ENCODE measurements at regions not wholly inside any gene's neighbourhood (a gene's known extent, or its start where the extent isn't known, plus 50 kb on each side); places are given as distances from the start of the nearest gene placed in this dataset.
A peak's percentile ranks its signal among the peaks of the same experiment; 100 is the strongest.

- no peak for TF ChIP-seq CTCF (IDR thresholded peaks at IDR 0.05)
- no peak for DNase-seq (ENCODE audit: low spot score)
- no peak overlapping the region for H3K27ac Mint-ChIP-seq (ENCODE audit: unreplicated experiment)
- no peak overlapping the region for H3K4me3 Mint-ChIP-seq (ENCODE audit: unreplicated experiment)
- H3K27me3 Mint-ChIP-seq (ENCODE audit: low read depth), result no peaks in the 10 kb centered on the region
- no peaks in the 10 kb centered on the region for H3K36me3 Mint-ChIP-seq (ENCODE audit: low read depth)
- H3K9me3 Mint-ChIP-seq (ENCODE audit: low read depth), result no peaks in the 10 kb centered on the region
- H3K4me1 Mint-ChIP-seq (ENCODE audit: low read depth), result peaks cover 22% of the 10 kb centered on the region
These were observed 98.7 kb upstream of the TMPRSS2 start for GRCh38 chr21:41606706-41607105.

- Mint-ChIP-seq H3K27me3 (ENCODE audit: low read depth) (no peaks in the 10 kb centered on the region), H3K27ac (ENCODE audit: unreplicated experiment) (no peak overlapping the region)
These were observed 98.0 kb upstream of the TMPRSS2 start for GRCh38 chr21:41605934-41606285.

GRCh38 chr21:41605178-41605933 is 97.4 kb upstream of the TMPRSS2 start:
- no peak for TF ChIP-seq CTCF (IDR thresholded peaks at IDR 0.05)
- Mint-ChIP-seq H3K27me3 (ENCODE audit: low read depth) (no peaks in the 10 kb centered on the region), H3K9me3 (ENCODE audit: low read depth) (no peaks in the 10 kb centered on the region), H3K4me3 (ENCODE audit: unreplicated experiment) (no peak overlapping the region), H3K36me3 (ENCODE audit: low read depth) (no peaks in the 10 kb centered on the region), H3K27ac (ENCODE audit: unreplicated experiment) (no peak overlapping the region), H3K4me1 (ENCODE audit: low read depth) (peaks cover 23% of the 10 kb centered on the region)
- no peak for DNase-seq (ENCODE audit: low spot score)

More at GRCh38 chr21:41605934-41606285, 98.0 kb upstream of the TMPRSS2 start:
- Mint-ChIP-seq H3K4me3 (ENCODE audit: unreplicated experiment) (no peak overlapping the region), H3K9me3 (ENCODE audit: low read depth) (no peaks in the 10 kb centered on the region), H3K4me1 (ENCODE audit: low read depth) (peaks cover 26% of the 10 kb centered on the region), H3K36me3 (ENCODE audit: low read depth) (no peaks in the 10 kb centered on the region)
- no peak for TF ChIP-seq CTCF (IDR thresholded peaks at IDR 0.05)
- no peak for DNase-seq (ENCODE audit: low spot score)

- Mint-ChIP-seq H3K4me1 (ENCODE audit: low read depth) (peaks cover 21% of the 10 kb centered on the region), H3K27ac (ENCODE audit: unreplicated experiment) (peak overlapping the region; percentile 66), H3K9me3 (ENCODE audit: low read depth) (no peaks in the 10 kb centered on the region), H3K4me3 (ENCODE audit: unreplicated experiment) (no peak overlapping the region), H3K36me3 (ENCODE audit: low read depth) (no peaks in the 10 kb centered on the region), H3K27me3 (ENCODE audit: low read depth) (no peaks in the 10 kb centered on the region)
- TF ChIP-seq CTCF (IDR thresholded peaks at IDR 0.05), result no peak
- no peak for DNase-seq (ENCODE audit: low spot score)
These were observed 96.7 kb upstream of the TMPRSS2 start for GRCh38 chr21:41604583-41605041.

GRCh38 chr21:41603476-41603875 is 95.5 kb upstream of the TMPRSS2 start:
- Mint-ChIP-seq H3K27me3 (ENCODE audit: low read depth) (peaks cover 3% of the 10 kb centered on the region), H3K9me3 (ENCODE audit: low read depth) (no peaks in the 10 kb centered on the region), H3K4me1 (ENCODE audit: low read depth) (peaks cover 21% of the 10 kb centered on the region), H3K36me3 (ENCODE audit: low read depth) (no peaks in the 10 kb centered on the region), H3K4me3 (ENCODE audit: unreplicated experiment) (no peak overlapping the region), H3K27ac (ENCODE audit: unreplicated experiment) (no peak overlapping the region)
- TF ChIP-seq CTCF (IDR thresholded peaks at IDR 0.05), result no peak
- no peak for DNase-seq (ENCODE audit: low spot score)
